SK-N-SH (cell line): ENCODE measurements at regions not wholly inside any gene's neighbourhood (a gene's known extent, or its start where the extent isn't known, plus 50 kb on each side); places are given as distances from the start of the nearest gene placed in this dataset.

ENCODE experiments used
- CTCF ChIA-PET: fragments of 300-600, 350-600 bp; formaldehyde crosslinking; extraction: SDS; loops from one replicate; lab custom pipeline; 2021; lab: Yijun Ruan, JAX
- POLR2A ChIA-PET: fragments of 350-600 bp; sonication (Branson Sonifier 250); formaldehyde crosslinking; extraction: SDS; loops from one replicate; lab custom pipeline; 2020; ENCODE audit warnings: antibody characterized with exemption, inconsistent platforms; lab: Yijun Ruan, JAX
- DNase-seq: peaks from one replicate; pipeline ENCODE4 v3.0.0; 2012
- H2AFZ ChIP-seq: fragments of 200-600 bp; sonication (generic); 2 replicates; pipeline ENCODE4 v1.8.1; 2016; ENCODE audit warnings: antibody characterized with exemption, mild to moderate bottlenecking, low read depth
- H3F3A ChIP-seq: fragments of 200-600 bp; sonication (generic); replicated peaks from 2 replicates; pipeline ENCODE3; 2016; ENCODE audit warnings: antibody characterized with exemption, mild to moderate bottlenecking; ENCODE audit not compliant: insufficient read depth
- H3K27ac ChIP-seq, 2 experiments: fragments of 200-500 bp in 1 of 2; fragments of 200-600 bp in 1 of 2; sonication (Bioruptor generic) in 1 of 2; sonication (generic), shearing (Covaris generic) in 1 of 2; 2 replicates each; pipeline versions ENCODE4 v1.5.1 to v1.6.1; 2014 to 2016; ENCODE audit warnings: low read depth in 2 of 2, inconsistent platforms in 1 of 2, low read length in 1 of 2, mild to moderate bottlenecking in 1 of 2, mixed read lengths in 1 of 2
- H3K27me3 ChIP-seq: fragments of 200-600 bp; sonication (generic), shearing (Covaris generic); 2 replicates; pipeline ENCODE4 v1.6.1; 2016; ENCODE audit warnings: mixed run types; ENCODE audit not compliant: insufficient read depth
- H3K36me3 ChIP-seq, 2 experiments: fragments of 200-500 bp in 1 of 2; fragments of 200-600 bp in 1 of 2; sonication (Bioruptor generic) in 1 of 2; sonication (generic) in 1 of 2; replicated peaks in 1 of 2; 2 replicates each; pipeline versions ENCODE3 to v1.5.1; 2014 to 2016; ENCODE audit warnings: low read length in 1 of 2, mild to moderate bottlenecking in 1 of 2; ENCODE audit not compliant: insufficient read depth in 2 of 2, control insufficient read depth in 1 of 2
- H3K4me1 ChIP-seq, 2 experiments: fragments of 200-500 bp in 1 of 2; fragments of 200-600 bp in 1 of 2; sonication (Bioruptor generic) in 1 of 2; sonication (generic), shearing (Covaris generic) in 1 of 2; 2 replicates each; pipeline versions ENCODE4 v1.5.1 to v1.6.1; 2014 to 2016; ENCODE audit warnings: low read depth in 1 of 2, low read length in 1 of 2, mixed run types in 1 of 2; ENCODE audit not compliant: insufficient read depth in 2 of 2, control insufficient read depth in 1 of 2
- H3K4me2 ChIP-seq: fragments of 200-600 bp; sonication (generic), shearing (Covaris generic); 2 replicates; pipeline ENCODE4 v1.6.1; 2017; ENCODE audit warnings: mixed run types
- H3K4me3 ChIP-seq, 2 experiments: fragments of 200-500 bp in 1 of 2; fragments of 200-600 bp in 1 of 2; sonication (Bioruptor generic) in 1 of 2; sonication (generic), shearing (Covaris generic) in 1 of 2; 2 replicates each; pipeline versions ENCODE4 v1.5.1 to v1.8.1; 2014 to 2016; ENCODE audit warnings: low read depth in 2 of 2, inconsistent platforms in 1 of 2, low read length in 1 of 2, mild to moderate bottlenecking in 1 of 2, mixed read lengths in 1 of 2, moderate library complexity in 1 of 2
- H3K79me2 ChIP-seq: fragments of 200-600 bp; sonication (generic); 2 replicates; pipeline ENCODE4 v1.8.1; 2017; ENCODE audit warnings: mild to moderate bottlenecking; ENCODE audit not compliant: insufficient read depth
- H3K9ac ChIP-seq: fragments of 200-600 bp; sonication (generic); 2 replicates; pipeline ENCODE4 v1.6.1; 2017; ENCODE audit warnings: mixed run types
- H3K9me2 ChIP-seq: fragments of 200-600 bp; sonication (generic); 2 replicates; pipeline ENCODE4 v1.6.1; 2017; ENCODE audit warnings: mixed run types
- H3K9me3 ChIP-seq: fragments of 200-600 bp; sonication (generic); 2 replicates; pipeline ENCODE4 v1.6.1; 2017; ENCODE audit warnings: mixed run types, mild to moderate bottlenecking, moderate library complexity
- H4K20me1 ChIP-seq: fragments of 200-600 bp; sonication (generic); 2 replicates; pipeline ENCODE4 v1.6.1; 2017; ENCODE audit warnings: mild to moderate bottlenecking, mixed run types; ENCODE audit not compliant: insufficient read depth
- CHD2 ChIP-seq: fragments of 150-350 bp; IDR thresholded peaks from 2 replicates; pipeline ENCODE4 v1.6.1; 2018; ENCODE audit warnings: low read length; ENCODE audit not compliant: partially characterized antibody
- EZH2phosphoT487 ChIP-seq: fragments of 200-600 bp; sonication (generic); IDR thresholded peaks from 2 replicates; pipeline ENCODE4 v1.6.1; 2017; ENCODE audit warnings: low read depth, mixed run types, mild to moderate bottlenecking, antibody characterized with exemption, moderate library complexity, borderline replicate concordance
- FOSL2 ChIP-seq: IDR thresholded peaks from 2 replicates; pipeline ENCODE4 v1.4.0; 2012; ENCODE audit warnings: low read depth, mild to moderate bottlenecking, moderate library complexity, borderline replicate concordance
- FOXJ3 ChIP-seq: sonication (generic); formaldehyde crosslinking; IDR thresholded peaks from 2 replicates; pipeline ENCODE4 v1.5.1; 2020; ENCODE audit warnings: mild to moderate bottlenecking, missing genetic modification reagents
- GABPA ChIP-seq: IDR thresholded peaks from 2 replicates; pipeline ENCODE4 v1.4.0; 2012; ENCODE audit warnings: low read depth, mild to moderate bottlenecking
- GATA2 ChIP-seq: sonication (generic); formaldehyde crosslinking; IDR thresholded peaks from 2 replicates; pipeline ENCODE4 v1.5.0; 2020; ENCODE audit warnings: mild to moderate bottlenecking, missing genetic modification reagents
- MEF2A ChIP-seq: IDR thresholded peaks from 2 replicates; pipeline ENCODE4 v1.4.0; 2012; ENCODE audit warnings: low read depth, borderline replicate concordance
- MXI1 ChIP-seq: IDR thresholded peaks from 2 replicates; pipeline ENCODE4 v1.6.1; 2012; ENCODE audit warnings: mild to moderate bottlenecking, low read depth, low read length, improper control_type of control experiment
- RAD21 ChIP-seq: IDR thresholded peaks from 2 replicates; pipeline ENCODE4 v1.6.1; 2012; ENCODE audit warnings: mild to moderate bottlenecking, low read length
- REST ChIP-seq: IDR thresholded peaks from 2 replicates; pipeline ENCODE4 v1.6.1; 2012; ENCODE audit warnings: mild to moderate bottlenecking, low read depth, low read length, moderate library complexity
- RXRA ChIP-seq: IDR thresholded peaks from 2 replicates; pipeline ENCODE4 v1.4.0; 2012; ENCODE audit warnings: low read depth, mild to moderate bottlenecking, borderline replicate concordance
- SMC3 ChIP-seq: IDR thresholded peaks from 2 replicates; pipeline ENCODE4 v1.6.1; 2012; ENCODE audit warnings: low read depth, low read length, improper control_type of control experiment
- TAF1 ChIP-seq: IDR thresholded peaks from 2 replicates; pipeline ENCODE4 v1.6.1; 2012; ENCODE audit warnings: low read depth, mild to moderate bottlenecking, low read length, moderate library complexity, borderline replicate concordance
- TCF12 ChIP-seq: IDR thresholded peaks from 2 replicates; pipeline ENCODE4 v1.4.0; 2012
- YY1 ChIP-seq: IDR thresholded peaks from 2 replicates; pipeline ENCODE4 v1.4.0; 2012; ENCODE audit warnings: low read depth, mild to moderate bottlenecking
- ZBTB33 ChIP-seq: IDR thresholded peaks from 2 replicates; pipeline ENCODE4 v1.4.0; 2012; ENCODE audit warnings: low read depth, borderline replicate concordance
- WGBS: methylation state at CpG from one replicate; pipeline ENCODE4 v1.1.6; 2017; ENCODE audit warnings: low lambda C conversion rate; 5-methylcytosine and 5-hydroxymethylcytosine counted together

- Histone ChIP-seq H3F3A (no peaks in the 10 kb centered on the region), H3K4me3 (no peak overlapping the region), H3K4me2 (no peak overlapping the region), H2AFZ (no peak overlapping the region), H3K36me3 (no peaks in the 10 kb centered on the region), H3K9ac (no peak overlapping the region), H3K9me3 (no peaks in the 10 kb centered on the region), H3K9me2 (no peaks in the 10 kb centered on the region), H3K27me3 (no peaks in the 10 kb centered on the region), H3K27ac (no peak overlapping the region), H4K20me1 (no peaks in the 10 kb centered on the region), H3K79me2 (no peaks in the 10 kb centered on the region), H3K4me1 (no peaks in the 10 kb centered on the region)
- 4% methylated on average over 7 of the region's 7 CpGs for WGBS
- ChIA-PET POLR2A (no interaction called here), CTCF (no interaction called here)
- DNase-seq: no peak
- TF ChIP-seq MXI1: no peak
- no peak for TF ChIP-seq FOSL2
- TF ChIP-seq EZH2phosphoT487: no peak
- TF ChIP-seq GABPA: no peak
- no peak for TF ChIP-seq RAD21
- TF ChIP-seq REST: no peak
- TF ChIP-seq YY1: no peak
- no peak for TF ChIP-seq ZBTB33
- no peak for TF ChIP-seq FOXJ3 (CRISPR knock-in tag)
- TF ChIP-seq TCF12: no peak
- TF ChIP-seq TAF1: no peak
- TF ChIP-seq RXRA: no peak
- no peak for TF ChIP-seq GATA2 (CRISPR knock-in tag)
- TF ChIP-seq CHD2: no peak
- no peak for TF ChIP-seq MEF2A
- TF ChIP-seq SMC3: no peak
These were observed 699.8 kb downstream of the GALR1 start for GRCh38 chr18:77949355-77949973.
